ENCODE measurements at regions not wholly inside any gene's neighbourhood (a gene's known extent, or its start where the extent isn't known, plus 50 kb on each side); places are given as distances from the start of the nearest gene placed in this dataset.

GRCh38 chr20:10781526-10781925, 107.7 kb upstream of the JAG1 start:
- Histone ChIP-seq H3K9me3 (no peaks in the 10 kb centered on the region), H3K4me1 (no peaks in the 10 kb centered on the region), H3K4me3 (no peak overlapping the region), H3K27ac (no peak overlapping the region), H3K36me3 (no peaks in the 10 kb centered on the region), H3K27me3 (ENCODE audit: low read depth) (no peaks in the 10 kb centered on the region)
- no peak for TF ChIP-seq CTCF (IDR thresholded peaks at IDR 0.05)
- ATAC-seq = no peak
- no peak for DNase-seq
- intact Hi-C loops (cut with DNase I) = no loop called here

- intact Hi-C loops (cut with DNase I) = no loop called here
- Histone ChIP-seq H3K36me3 (no peaks in the 10 kb centered on the region), H3K27ac (no peak overlapping the region), H3K27me3 (ENCODE audit: low read depth) (no peaks in the 10 kb centered on the region), H3K4me3 (no peak overlapping the region), H3K4me1 (no peaks in the 10 kb centered on the region), H3K9me3 (no peaks in the 10 kb centered on the region)
- ATAC-seq = no peak
- no peak for DNase-seq
- TF ChIP-seq CTCF (IDR thresholded peaks at IDR 0.05) = no peak
These were observed 110.1 kb upstream of the JAG1 start for GRCh38 chr20:10783707-10784553.

- no peaks in the 10 kb centered on the region for H3K9me3 ChIP-seq
- no peak overlapping the region for H3K4me3 ChIP-seq
- intact Hi-C loops (cut with DNase I) = no loop called here
These were observed 110.9 kb upstream of the JAG1 start for GRCh38 chr20:10784554-10785183.

GRCh38 chr20:10786678-10787077, 112.9 kb upstream of the JAG1 start:
- TF ChIP-seq CTCF (IDR thresholded peaks at IDR 0.05) = no peak
- ATAC-seq = no peak
- no peak overlapping the region for H3K4me3 ChIP-seq
- intact Hi-C loops (cut with DNase I) = no loop called here
- H3K27me3 ChIP-seq (ENCODE audit: low read depth) = no peaks in the 10 kb centered on the region
- DNase-seq = no peak
- no peaks in the 10 kb centered on the region for H3K36me3 ChIP-seq
- no peak overlapping the region for H3K27ac ChIP-seq
- no peaks in the 10 kb centered on the region for H3K4me1 ChIP-seq
- H3K9me3 ChIP-seq = no peaks in the 10 kb centered on the region

More at GRCh38 chr20:10784554-10785183, 110.9 kb upstream of the JAG1 start:
- no peak for TF ChIP-seq CTCF (IDR thresholded peaks at IDR 0.05)
- ATAC-seq (no peak), DNase-seq (no peak)
- Histone ChIP-seq H3K4me1 (no peaks in the 10 kb centered on the region), H3K27ac (no peak overlapping the region), H3K36me3 (no peaks in the 10 kb centered on the region), H3K27me3 (ENCODE audit: low read depth) (no peaks in the 10 kb centered on the region)

- ATAC-seq = no peak
These were observed 114.3 kb upstream of the JAG1 start for GRCh38 chr20:10788055-10788454.

More at GRCh38 chr20:10788055-10788454, 114.3 kb upstream of the JAG1 start:
- Histone ChIP-seq H3K9me3 (no peaks in the 10 kb centered on the region), H3K36me3 (no peaks in the 10 kb centered on the region), H3K4me1 (no peaks in the 10 kb centered on the region), H3K27me3 (ENCODE audit: low read depth) (no peaks in the 10 kb centered on the region), H3K27ac (no peak overlapping the region), H3K4me3 (no peak overlapping the region)
- no peak for TF ChIP-seq CTCF (IDR thresholded peaks at IDR 0.05)
- DNase-seq = no peak
- intact Hi-C loops (cut with DNase I) = no loop called here
